HCT116 (cell line): ENCODE measurements at regions not wholly inside any gene's neighbourhood (a gene's known extent, or its start where the extent isn't known, plus 50 kb on each side); places are given as distances from the start of the nearest gene placed in this dataset.

ENCODE experiments used
- CTCF ChIP-seq, 3 experiments: fragments of 200-600 bp in 1 of 3; sonication (generic) in 1 of 3; IDR thresholded peaks in 2 of 3; conservative IDR thresholded peaks in 1 of 3; 2 replicates each; pipeline ENCODE4 v1.5.1; 2012 to 2017; ENCODE audit warnings: low read depth in 2 of 3, low read length in 2 of 3, antibody characterized with exemption in 1 of 3, borderline replicate concordance in 1 of 3, control low read depth in 1 of 3, mild to moderate bottlenecking in 1 of 3, mixed read lengths in 1 of 3, mixed run types in 1 of 3, moderate library complexity in 1 of 3; ENCODE audit not compliant: insufficient read depth in 1 of 3
- EZH2 ChIP-seq: fragments of 200-600 bp; sonication (generic); IDR thresholded peaks from 2 replicates; pipeline ENCODE4 v1.6.1; 2017; ENCODE audit warnings: antibody characterized with exemption, mixed run types
- POLR2A ChIP-seq: IDR thresholded peaks from 2 replicates; pipeline ENCODE4 v1.7.0; 2011; ENCODE audit warnings: borderline replicate concordance; ENCODE audit not compliant: insufficient read depth, insufficient read length; ENCODE audit errors: extremely low read depth

GRCh38 chr1:59133997-59134396 is 162.9 kb upstream of the FGGY start:
- TF ChIP-seq POLR2A = no peak
- TF ChIP-seq CTCF (IDR thresholded peaks at IDR 0.05 in 2 of 3, conservative IDR thresholded peaks at IDR 0.05 in 1 of 3; ENCODE audit: borderline replicate concordance in 1 of 3, insufficient read depth in 1 of 3, low read depth in 2 of 3, low read length in 2 of 3) = no peak
- TF ChIP-seq EZH2 = no peak
